HEK293 (cell line): ENCODE measurements at regions not wholly inside any gene's neighbourhood (a gene's known extent, or its start where the extent isn't known, plus 50 kb on each side); places are given as distances from the start of the nearest gene placed in this dataset.

Experiments
- CTCF ChIP-seq: fragments of 450-650 bp; formaldehyde crosslinking; IDR thresholded peaks from 2 replicates; pipeline ENCODE4 v1.5.1; 2016; ENCODE audit warnings: missing biosample characterization, missing genetic modification characterization
- KLF16 ChIP-seq: fragments of 450-650 bp; formaldehyde crosslinking; IDR thresholded peaks from 2 replicates; pipeline ENCODE4 v1.5.1; 2017; ENCODE audit warnings: missing biosample characterization, missing genetic modification characterization
- YY1 ChIP-seq: fragments of 450-650 bp; formaldehyde crosslinking; IDR thresholded peaks from 2 replicates; pipeline ENCODE4 v1.5.1; 2018; ENCODE audit warnings: missing biosample characterization, missing genetic modification characterization
- ZNF621 ChIP-seq: fragments of 450-650 bp; formaldehyde crosslinking; IDR thresholded peaks from 2 replicates; pipeline ENCODE4 v1.5.1; 2017; ENCODE audit warnings: missing biosample characterization, missing genetic modification characterization

GRCh38 chr1:69055194-69055593 is 512.5 kb upstream of the LRRC7 start:
- TF ChIP-seq KLF16 (tag by site-specific recombination), result no peak
- TF ChIP-seq CTCF (tag by site-specific recombination), result no peak
- no peak for TF ChIP-seq ZNF621 (tag by site-specific recombination)
- TF ChIP-seq YY1 (tag by site-specific recombination), result no peak
